ENCODE measurements at regions not wholly inside any gene's neighbourhood (a gene's known extent, or its start where the extent isn't known, plus 50 kb on each side); places are given as distances from the start of the nearest gene placed in this dataset.

DNA sequence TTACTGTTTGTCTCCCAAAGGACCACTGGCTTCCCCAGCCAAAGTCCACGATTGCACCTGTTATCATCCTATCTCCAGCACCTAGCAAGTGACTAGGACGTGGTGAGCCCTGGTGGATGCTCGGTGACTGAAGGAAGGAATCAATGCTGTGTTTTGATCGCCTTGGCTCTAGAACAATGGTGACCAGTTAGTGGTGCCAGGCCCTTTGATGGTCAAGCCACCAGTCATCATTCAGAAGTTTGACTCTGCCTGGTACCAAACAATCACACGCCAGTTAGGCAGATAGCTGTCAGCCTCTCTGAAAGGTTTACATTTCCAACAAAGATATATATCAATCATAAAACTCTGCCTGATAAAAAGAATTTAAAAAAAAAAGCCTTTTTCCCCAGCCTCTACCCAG is 244.1 kb downstream of the SH3BP4 start:
- no peak overlapping the region for H3K4me3 ChIP-seq (ENCODE audit: low read depth, low read length)
- TF ChIP-seq, protein P1, sequence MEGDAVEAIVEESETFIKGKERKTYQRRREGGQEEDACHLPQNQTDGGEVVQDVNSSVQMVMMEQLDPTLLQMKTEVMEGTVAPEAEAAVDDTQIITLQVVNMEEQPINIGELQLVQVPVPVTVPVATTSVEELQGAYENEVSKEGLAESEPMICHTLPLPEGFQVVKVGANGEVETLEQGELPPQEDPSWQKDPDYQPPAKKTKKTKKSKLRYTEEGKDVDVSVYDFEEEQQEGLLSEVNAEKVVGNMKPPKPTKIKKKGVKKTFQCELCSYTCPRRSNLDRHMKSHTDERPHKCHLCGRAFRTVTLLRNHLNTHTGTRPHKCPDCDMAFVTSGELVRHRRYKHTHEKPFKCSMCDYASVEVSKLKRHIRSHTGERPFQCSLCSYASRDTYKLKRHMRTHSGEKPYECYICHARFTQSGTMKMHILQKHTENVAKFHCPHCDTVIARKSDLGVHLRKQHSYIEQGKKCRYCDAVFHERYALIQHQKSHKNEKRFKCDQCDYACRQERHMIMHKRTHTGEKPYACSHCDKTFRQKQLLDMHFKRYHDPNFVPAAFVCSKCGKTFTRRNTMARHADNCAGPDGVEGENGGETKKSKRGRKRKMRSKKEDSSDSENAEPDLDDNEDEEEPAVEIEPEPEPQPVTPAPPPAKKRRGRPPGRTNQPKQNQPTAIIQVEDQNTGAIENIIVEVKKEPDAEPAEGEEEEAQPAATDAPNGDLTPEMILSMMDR (IDR thresholded peaks at IDR 0.05; ENCODE audit: borderline replicate concordance, insufficient read depth, low read depth, low read length), result no peak

DNA sequence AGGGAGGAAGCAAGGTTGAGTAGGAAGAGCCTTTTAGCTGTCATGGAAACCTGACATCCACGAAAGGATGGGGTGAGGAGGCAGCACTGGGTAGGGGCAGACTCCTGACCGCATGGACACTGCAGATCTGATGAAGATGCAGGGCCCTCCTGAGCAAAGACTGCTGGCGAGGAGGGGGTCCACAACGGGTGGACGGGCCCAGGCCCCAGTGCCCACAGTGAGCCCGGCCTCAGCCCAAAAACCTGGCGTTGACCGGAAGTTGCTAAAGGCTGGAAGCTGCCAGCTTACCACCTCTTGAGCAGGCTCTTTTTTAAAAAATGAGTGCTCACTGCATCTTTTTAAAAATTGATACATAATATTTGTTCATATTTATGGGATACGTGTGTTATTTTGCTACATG is 247.3 kb downstream of the SH3BP4 start:
- TF ChIP-seq, protein P1 (IDR thresholded peaks at IDR 0.05; ENCODE audit: borderline replicate concordance, insufficient read depth, low read depth, low read length), result no peak
- H3K4me3 ChIP-seq (ENCODE audit: low read depth, low read length), result no peak overlapping the region

DNA sequence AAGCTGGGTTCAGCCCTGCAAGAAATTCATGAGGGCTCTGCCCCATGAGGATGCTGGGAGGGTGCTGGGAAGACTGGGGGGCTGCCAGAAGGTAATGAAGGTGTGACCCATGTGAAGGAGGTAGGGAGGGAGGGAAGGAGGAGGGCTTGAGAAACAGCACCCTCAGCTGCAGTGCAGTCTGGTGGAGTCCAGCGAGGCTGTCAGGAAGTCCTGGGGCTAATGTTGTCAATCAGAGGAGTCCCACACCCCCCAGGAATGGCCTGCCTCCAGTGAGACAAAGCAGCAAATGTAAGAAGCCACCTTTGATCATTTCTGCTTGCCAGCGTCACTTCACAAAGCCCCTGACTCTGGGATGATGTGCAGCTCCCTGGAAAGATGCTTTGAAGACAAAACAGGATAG is 248.4 kb downstream of the SH3BP4 start:
- TF ChIP-seq, protein P1 (IDR thresholded peaks at IDR 0.05; ENCODE audit: borderline replicate concordance, insufficient read depth, low read depth, low read length), result no peak

DNA sequence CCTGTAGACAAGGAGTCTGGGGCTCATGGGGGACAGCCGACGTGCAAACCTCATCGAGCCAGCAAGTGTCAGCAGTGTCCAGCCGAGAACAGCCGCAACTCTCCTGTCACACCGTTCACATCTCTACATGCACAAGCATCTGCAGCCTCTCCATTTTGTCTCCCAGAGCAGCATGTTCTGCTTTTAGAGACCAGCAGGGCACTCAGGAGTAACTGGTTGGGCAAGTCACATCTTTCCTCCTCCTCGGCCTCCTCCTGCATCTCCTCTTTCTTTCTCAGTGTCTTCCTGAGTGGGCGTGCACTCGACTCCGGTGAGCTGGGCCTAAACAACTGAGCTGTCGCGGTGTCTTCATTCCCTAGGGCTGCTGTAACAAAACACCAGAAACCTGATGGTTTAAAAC is 249.9 kb downstream of the SH3BP4 start:
- H3K4me3 ChIP-seq (ENCODE audit: low read depth, low read length), result no peak overlapping the region
- TF ChIP-seq, protein P1 (IDR thresholded peaks at IDR 0.05; ENCODE audit: borderline replicate concordance, insufficient read depth, low read depth, low read length), result no peak

More for the DNA sequence above, 248.4 kb downstream of the SH3BP4 start:
- H3K4me3 ChIP-seq (ENCODE audit: low read depth, low read length), result no peak overlapping the region

DNA sequence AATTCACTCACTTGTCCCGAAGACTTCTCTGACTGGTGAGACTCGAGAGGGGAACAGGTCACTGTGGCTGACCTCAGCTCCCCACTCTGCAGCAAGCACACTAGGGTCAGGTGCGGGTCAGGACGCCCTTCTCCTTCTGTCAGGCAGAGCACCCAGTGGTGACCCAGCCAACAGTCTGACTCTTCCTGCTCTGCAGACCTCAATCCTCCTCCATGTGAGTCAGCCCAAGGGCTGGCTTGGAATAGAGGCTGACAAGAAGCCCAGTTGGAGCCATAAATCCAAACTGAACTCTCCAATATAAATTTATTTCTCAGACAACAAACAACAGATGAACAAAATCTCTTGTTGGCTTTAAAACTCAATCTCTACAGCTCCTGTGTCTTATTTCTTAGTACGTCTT is 253.1 kb downstream of the SH3BP4 start:
- no peak overlapping the region for H3K4me3 ChIP-seq (ENCODE audit: low read depth, low read length)
- TF ChIP-seq, protein P1 (IDR thresholded peaks at IDR 0.05; ENCODE audit: borderline replicate concordance, insufficient read depth, low read depth, low read length), result no peak

DNA sequence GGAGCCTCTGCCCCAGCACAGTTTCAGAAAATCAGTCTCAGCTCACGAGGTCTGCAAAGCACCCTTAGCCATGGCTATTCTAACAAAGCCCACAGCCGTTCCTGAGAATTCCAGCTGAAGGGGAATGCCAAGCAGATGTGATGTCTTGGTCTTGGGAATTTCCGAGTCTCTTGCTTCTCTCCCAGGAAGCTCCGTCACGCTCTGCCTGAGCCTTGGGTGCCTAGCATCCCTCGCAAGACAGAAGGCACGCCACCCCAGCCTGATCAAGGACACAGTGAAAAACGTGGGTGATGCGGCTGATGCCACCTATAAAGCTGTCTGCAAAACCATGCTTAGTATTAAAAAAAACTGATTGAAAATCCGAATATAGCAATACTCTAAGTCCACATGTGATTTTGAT is 254.6 kb downstream of the SH3BP4 start:
- TF ChIP-seq, protein P1 (IDR thresholded peaks at IDR 0.05; ENCODE audit: borderline replicate concordance, insufficient read depth, low read depth, low read length), result no peak

DNA sequence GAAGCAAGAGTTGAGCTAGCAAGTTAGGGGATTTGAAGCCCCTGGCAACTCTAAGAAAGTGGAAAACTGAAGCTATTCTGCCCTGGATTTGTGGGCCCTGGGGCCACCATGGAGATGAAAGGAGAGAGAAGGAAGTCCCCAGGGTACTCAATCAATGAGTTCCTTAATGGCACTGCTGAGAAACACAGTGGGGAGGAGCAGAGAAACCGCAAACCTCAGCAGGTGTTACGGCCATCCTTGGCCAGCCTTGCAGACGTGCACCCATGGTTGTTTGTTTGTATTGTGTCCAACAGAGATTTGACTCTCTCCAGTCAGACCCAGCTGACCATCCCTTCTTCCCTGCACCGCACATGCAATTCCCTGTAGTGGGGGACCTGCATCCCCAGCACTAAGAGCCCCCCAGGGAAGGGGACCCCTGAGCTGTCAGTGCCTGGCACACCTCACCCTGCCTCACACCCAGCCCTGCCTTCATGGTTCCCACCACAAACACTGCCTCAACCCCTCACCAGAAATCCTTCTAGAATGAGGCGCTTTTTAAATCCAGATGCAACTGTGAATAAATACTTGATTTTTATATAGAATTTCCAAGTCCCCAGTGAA is 255.3 kb downstream of the SH3BP4 start:
- TF ChIP-seq, protein P1 (IDR thresholded peaks at IDR 0.05; ENCODE audit: borderline replicate concordance, insufficient read depth, low read depth, low read length), result no peak
- H3K4me3 ChIP-seq (ENCODE audit: low read depth, low read length), result no peak overlapping the region

More for the DNA sequence above, 254.6 kb downstream of the SH3BP4 start:
- no peak overlapping the region for H3K4me3 ChIP-seq (ENCODE audit: low read depth, low read length)
